ENCODE measurements at regions not wholly inside any gene's neighbourhood (a gene's known extent, or its start where the extent isn't known, plus 50 kb on each side); places are given as distances from the start of the nearest gene placed in this dataset.

GRCh38 chr2:193556766-193557470, 1362.2 kb upstream of the TMEFF2 start:
- no peaks in the 10 kb centered on the region for H3K9me3 Mint-ChIP-seq
- TF ChIP-seq CTCF (IDR thresholded peaks at IDR 0.05; ENCODE audit: unreplicated experiment in 3 of 3), result no peak
- no peak overlapping the region for H3K4me3 Mint-ChIP-seq
- H3K4me1 Mint-ChIP-seq, result no peaks in the 10 kb centered on the region
- no peak overlapping the region for H3K27ac Mint-ChIP-seq
- H3K27me3 Mint-ChIP-seq (ENCODE audit: low read depth), result no peaks in the 10 kb centered on the region
- H3K36me3 Mint-ChIP-seq (ENCODE audit: low read depth), result no peaks in the 10 kb centered on the region

DNA sequence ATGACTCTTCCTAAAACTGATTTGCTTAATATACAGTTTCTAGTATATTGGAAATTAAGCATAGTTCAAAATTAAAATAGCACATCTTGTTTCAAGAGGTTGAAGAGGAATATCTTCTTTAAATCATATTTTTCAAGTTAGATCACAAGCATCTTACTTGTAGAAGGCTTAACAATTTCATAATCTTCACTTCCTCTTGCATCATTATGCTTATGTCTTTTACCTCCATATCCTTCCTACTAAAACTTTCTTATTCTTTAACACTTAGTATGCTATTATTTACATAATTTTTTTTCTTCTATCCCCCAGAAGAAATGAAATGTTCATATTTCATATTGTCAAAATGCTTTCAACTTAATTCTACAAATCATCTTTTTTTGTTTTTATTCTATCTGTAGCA, 1354.9 kb upstream of the TMEFF2 start:
- Mint-ChIP-seq H3K4me1 (no peaks in the 10 kb centered on the region), H3K27ac (no peak overlapping the region)

DNA sequence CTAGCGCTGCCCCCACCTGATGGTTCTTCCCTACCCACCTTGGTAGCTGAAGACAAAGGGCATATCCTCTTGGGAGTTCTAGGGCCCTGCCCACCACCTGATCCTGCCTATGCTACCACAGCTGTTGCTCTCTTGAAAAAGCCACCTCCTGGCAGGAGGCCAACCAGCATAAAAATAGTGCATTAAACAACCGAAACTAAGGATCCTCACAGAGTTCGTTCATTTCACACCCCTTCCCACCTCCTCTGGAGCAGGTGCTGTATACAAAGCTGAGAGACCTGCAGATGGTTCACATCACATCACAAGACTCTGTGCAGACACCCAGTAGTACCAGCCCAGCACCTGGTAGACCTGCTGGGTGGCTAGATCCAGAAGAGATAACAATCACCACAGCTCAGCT, 1348.0 kb upstream of the TMEFF2 start:
- no peak for TF ChIP-seq CTCF (IDR thresholded peaks at IDR 0.05; ENCODE audit: unreplicated experiment in 3 of 3)
- H3K9me3 Mint-ChIP-seq, result peaks cover 32% of the 10 kb centered on the region
- H3K36me3 Mint-ChIP-seq (ENCODE audit: low read depth), result peaks cover 10% of the 10 kb centered on the region

More for the DNA sequence above, 1354.9 kb upstream of the TMEFF2 start:
- H3K4me3 Mint-ChIP-seq, result no peak overlapping the region
- peaks cover 3% of the 10 kb centered on the region for H3K36me3 Mint-ChIP-seq (ENCODE audit: low read depth)
- H3K9me3 Mint-ChIP-seq, result peaks cover 32% of the 10 kb centered on the region
- no peak for TF ChIP-seq CTCF (IDR thresholded peaks at IDR 0.05; ENCODE audit: unreplicated experiment in 3 of 3)
- no peaks in the 10 kb centered on the region for H3K27me3 Mint-ChIP-seq (ENCODE audit: low read depth)

GRCh38 chr2:193539188-193539587, 1344.5 kb upstream of the TMEFF2 start:
- Mint-ChIP-seq H3K27ac (no peak overlapping the region), H3K36me3 (ENCODE audit: low read depth) (peaks cover 10% of the 10 kb centered on the region), H3K9me3 (peaks cover 11% of the 10 kb centered on the region), H3K4me3 (no peak overlapping the region), H3K27me3 (ENCODE audit: low read depth) (no peaks in the 10 kb centered on the region), H3K4me1 (no peaks in the 10 kb centered on the region)
- no peak for TF ChIP-seq CTCF (IDR thresholded peaks at IDR 0.05; ENCODE audit: unreplicated experiment in 3 of 3)

More for the DNA sequence above, 1348.0 kb upstream of the TMEFF2 start:
- H3K4me3 Mint-ChIP-seq, result no peak overlapping the region
- no peaks in the 10 kb centered on the region for H3K27me3 Mint-ChIP-seq (ENCODE audit: low read depth)
- H3K4me1 Mint-ChIP-seq, result no peaks in the 10 kb centered on the region
- no peak overlapping the region for H3K27ac Mint-ChIP-seq

DNA sequence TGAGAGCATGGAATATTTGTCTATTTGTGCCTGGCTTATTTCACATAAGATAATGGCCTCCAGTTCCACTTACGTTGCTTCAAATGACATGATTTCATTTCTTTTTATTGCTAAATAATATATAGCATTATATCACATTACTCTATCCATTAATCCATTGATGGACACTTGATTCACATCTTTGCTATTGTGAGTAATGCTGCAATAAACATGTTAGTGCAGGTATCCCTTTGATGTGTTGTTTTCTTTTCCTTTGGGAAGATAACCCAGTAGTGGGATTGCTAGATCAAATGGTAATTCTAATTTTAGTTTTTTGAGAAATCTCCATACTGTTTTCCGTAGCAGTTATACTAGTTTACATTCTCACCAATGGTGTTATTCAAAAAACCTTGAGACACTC, 1343.3 kb upstream of the TMEFF2 start:
- Mint-ChIP-seq H3K36me3 (ENCODE audit: low read depth) (peaks cover 7% of the 10 kb centered on the region), H3K9me3 (peaks cover 4% of the 10 kb centered on the region), H3K27ac (no peak overlapping the region), H3K4me1 (no peaks in the 10 kb centered on the region), H3K27me3 (ENCODE audit: low read depth) (no peaks in the 10 kb centered on the region), H3K4me3 (no peak overlapping the region)
- TF ChIP-seq CTCF (IDR thresholded peaks at IDR 0.05; ENCODE audit: unreplicated experiment in 3 of 3), result no peak

DNA sequence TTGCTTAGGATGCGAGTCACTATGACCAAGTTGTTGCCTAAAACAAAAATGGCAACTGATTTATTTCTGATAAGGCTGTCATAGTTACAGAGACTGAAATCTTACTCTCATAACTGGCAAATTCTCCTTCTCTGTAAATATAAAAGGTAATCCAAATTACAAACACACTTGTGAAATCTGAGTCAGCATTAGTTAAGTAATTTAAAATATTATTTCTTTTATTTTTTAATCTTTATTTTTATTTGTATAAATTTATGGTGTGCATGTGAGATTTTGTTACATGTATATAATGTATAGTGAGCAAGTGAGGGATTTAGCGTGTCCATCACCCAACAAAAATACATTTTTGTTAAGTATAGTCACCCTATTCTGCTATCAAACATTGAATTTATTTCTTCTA, 1342.8 kb upstream of the TMEFF2 start:
- Mint-ChIP-seq H3K27ac (no peak overlapping the region), H3K36me3 (ENCODE audit: low read depth) (peaks cover 5% of the 10 kb centered on the region), H3K27me3 (ENCODE audit: low read depth) (no peaks in the 10 kb centered on the region), H3K4me3 (no peak overlapping the region), H3K4me1 (no peaks in the 10 kb centered on the region), H3K9me3 (no peaks in the 10 kb centered on the region)
- no peak for TF ChIP-seq CTCF (IDR thresholded peaks at IDR 0.05; ENCODE audit: unreplicated experiment in 3 of 3)
